Astrocyte (in vitro differentiated cells and primary cell): ENCODE measurements at regions not wholly inside any gene's neighbourhood (a gene's known extent, or its start where the extent isn't known, plus 50 kb on each side); places are given as distances from the start of the nearest gene placed in this dataset.

Experiments used
- DNase-seq: peaks from one replicate; pipeline ENCODE4 v3.0.0-alpha.2; 2010; ENCODE audit warnings: low read depth
- FAIRE-seq: peaks from 2 replicates; lab custom pipeline; 2011; peaks lifted over from hg19 to GRCh38; lab: Jason Lieb, UNC
- H2AFZ ChIP-seq: 2 replicates; pipeline ENCODE4 v1.6.0; 2012; ENCODE audit warnings: low read depth, low read length, inconsistent platforms
- H3K27ac ChIP-seq: 2 replicates; pipeline ENCODE4 v1.5.1; 2011; ENCODE audit warnings: low read depth, low read length, inconsistent platforms
- H3K27me3 ChIP-seq: 2 replicates; pipeline ENCODE4 v1.6.0; 2011; ENCODE audit warnings: low read length, inconsistent platforms; ENCODE audit not compliant: insufficient read depth
- H3K36me3 ChIP-seq: 2 replicates; pipeline ENCODE4 v1.5.1; 2011; ENCODE audit warnings: low read length, inconsistent platforms; ENCODE audit not compliant: insufficient read depth
- H3K4me1 ChIP-seq: 2 replicates; pipeline ENCODE4 v1.5.1; 2011; ENCODE audit warnings: low read length, inconsistent platforms; ENCODE audit not compliant: insufficient read depth
- H3K4me2 ChIP-seq: 2 replicates; pipeline ENCODE4 v1.6.0; 2012; ENCODE audit warnings: low read length, inconsistent platforms
- H3K4me3 ChIP-seq: 2 replicates; pipeline ENCODE4 v1.5.1; 2011; ENCODE audit warnings: low read depth, mild to moderate bottlenecking, low read length, inconsistent platforms; ENCODE audit not compliant: insufficient read depth
- H3K79me2 ChIP-seq: 2 replicates; pipeline ENCODE4 v1.6.0; 2012; ENCODE audit warnings: mild to moderate bottlenecking, low read length, inconsistent platforms; ENCODE audit not compliant: insufficient read depth
- H3K9ac ChIP-seq: 2 replicates; pipeline ENCODE4 v1.6.0; 2012; ENCODE audit warnings: mild to moderate bottlenecking, low read length, inconsistent platforms
- H3K9me3 ChIP-seq: 2 replicates; pipeline ENCODE4 v1.5.1; 2012; ENCODE audit warnings: low read depth, mild to moderate bottlenecking, low read length, inconsistent platforms; ENCODE audit not compliant: insufficient read depth
- H4K20me1 ChIP-seq: 2 replicates; pipeline ENCODE4 v1.6.0; 2012; ENCODE audit warnings: low read length, inconsistent platforms; ENCODE audit not compliant: insufficient read depth
- H3K27ac Mint-ChIP-seq: one replicate; pipeline ENCODE4 v1.8.0; 2021; ENCODE audit warnings: mild to moderate bottlenecking, mixed read lengths; ENCODE audit not compliant: unreplicated experiment
- H3K27me3 Mint-ChIP-seq: one replicate; pipeline ENCODE4 v1.8.0; 2021; ENCODE audit warnings: low read depth, mixed read lengths; ENCODE audit not compliant: unreplicated experiment
- H3K36me3 Mint-ChIP-seq: one replicate; pipeline ENCODE4 v1.8.0; 2021; ENCODE audit warnings: low read depth, mixed read lengths; ENCODE audit not compliant: unreplicated experiment
- H3K4me1 Mint-ChIP-seq: one replicate; pipeline ENCODE4 v1.8.0; 2021; ENCODE audit warnings: low read depth, mixed read lengths; ENCODE audit not compliant: unreplicated experiment
- H3K4me3 Mint-ChIP-seq: one replicate; pipeline ENCODE4 v1.8.0; 2021; ENCODE audit warnings: mild to moderate bottlenecking, moderate library complexity, mixed read lengths; ENCODE audit not compliant: unreplicated experiment
- H3K9me3 Mint-ChIP-seq: one replicate; pipeline ENCODE4 v1.8.0; 2021; ENCODE audit warnings: mild to moderate bottlenecking, mixed read lengths; ENCODE audit not compliant: unreplicated experiment
- CTCF ChIP-seq: IDR thresholded peaks from 2 replicates; pipeline ENCODE4 v1.5.1; 2011; ENCODE audit warnings: low read depth, mild to moderate bottlenecking, inconsistent platforms, low read length, moderate library complexity; ENCODE audit not compliant: insufficient read depth
- EZH2 ChIP-seq: IDR thresholded peaks from 2 replicates; pipeline ENCODE4 v1.6.1; 2012; ENCODE audit warnings: mild to moderate bottlenecking, low read length, inconsistent platforms; ENCODE audit not compliant: insufficient read depth

GRCh38 chr6:3546121-3546520 lies 89.3 kb upstream of the SLC22A23 start:
- TF ChIP-seq CTCF (no peak), EZH2 (no peak)
- no peak for FAIRE-seq

GRCh38 chr6:3545156-3545555 lies 88.3 kb upstream of the SLC22A23 start:
- Histone ChIP-seq H3K27ac (no peak overlapping the region), H2AFZ (no peak overlapping the region), H3K27me3 (no peaks in the 10 kb centered on the region), H3K9ac (no peak overlapping the region), H3K4me2 (no peak overlapping the region), H4K20me1 (no peaks in the 10 kb centered on the region), H3K4me1 (no peaks in the 10 kb centered on the region), H3K79me2 (no peaks in the 10 kb centered on the region), H3K4me3 (no peak overlapping the region), H3K9me3 (no peaks in the 10 kb centered on the region), H3K36me3 (no peaks in the 10 kb centered on the region)
- TF ChIP-seq CTCF (no peak), EZH2 (no peak)
- Mint-ChIP-seq H3K9me3 (peaks cover 12% of the 10 kb centered on the region), H3K27ac (no peak overlapping the region), H3K27me3 (peaks cover 34% of the 10 kb centered on the region), H3K36me3 (peaks cover 4% of the 10 kb centered on the region), H3K4me3 (no peak overlapping the region), H3K4me1 (no peaks in the 10 kb centered on the region)
- FAIRE-seq (no peak), DNase-seq (no peak)

More at GRCh38 chr6:3546121-3546520, 89.3 kb upstream of the SLC22A23 start:
- Mint-ChIP-seq H3K9me3 (peaks cover 19% of the 10 kb centered on the region), H3K36me3 (peaks cover 4% of the 10 kb centered on the region), H3K4me1 (no peaks in the 10 kb centered on the region), H3K27ac (no peak overlapping the region), H3K27me3 (peaks cover 38% of the 10 kb centered on the region), H3K4me3 (no peak overlapping the region)
- Histone ChIP-seq H3K9me3 (no peaks in the 10 kb centered on the region), H3K36me3 (no peaks in the 10 kb centered on the region), H3K4me3 (no peak overlapping the region), H3K27ac (no peak overlapping the region), H4K20me1 (no peaks in the 10 kb centered on the region), H3K27me3 (no peaks in the 10 kb centered on the region), H2AFZ (no peak overlapping the region), H3K79me2 (no peaks in the 10 kb centered on the region), H3K4me2 (no peak overlapping the region), H3K9ac (no peak overlapping the region), H3K4me1 (no peaks in the 10 kb centered on the region)
- DNase-seq: no peak

GRCh38 chr6:3542032-3542640 lies 85.3 kb upstream of the SLC22A23 start:
- Mint-ChIP-seq H3K4me3 (no peak overlapping the region), H3K27me3 (peaks cover 36% of the 10 kb centered on the region), H3K4me1 (no peaks in the 10 kb centered on the region), H3K9me3 (peaks cover 2% of the 10 kb centered on the region), H3K27ac (no peak overlapping the region), H3K36me3 (no peaks in the 10 kb centered on the region)
- Histone ChIP-seq H2AFZ (no peak overlapping the region), H3K9me3 (no peaks in the 10 kb centered on the region), H3K4me2 (no peak overlapping the region), H3K9ac (no peak overlapping the region), H3K27ac (no peak overlapping the region), H3K4me3 (no peak overlapping the region), H3K79me2 (no peaks in the 10 kb centered on the region), H4K20me1 (no peaks in the 10 kb centered on the region), H3K27me3 (no peaks in the 10 kb centered on the region), H3K36me3 (no peaks in the 10 kb centered on the region), H3K4me1 (no peaks in the 10 kb centered on the region)
- no peak for TF ChIP-seq CTCF
- TF ChIP-seq EZH2: no peak
- DNase-seq: no peak
- FAIRE-seq: no peak
